Ovary (tissue), 7 donors: ENCODE measurements at regions not wholly inside any gene's neighbourhood (a gene's known extent, or its start where the extent isn't known, plus 50 kb on each side); places are given as distances from the start of the nearest gene placed in this dataset.

Experiments
- DNase-seq, 5 donors: peaks; one replicate each; pipeline ENCODE4 v3.0.0-alpha.2; 2019 to 2020
- H3K27ac ChIP-seq, 2 donors: fragments of 200-600 bp; one replicate each; pipeline versions ENCODE4 v1.5.1 to v1.8.0; 2019 to 2022
- H3K27me3 ChIP-seq: fragments of 200-600 bp; one replicate; pipeline ENCODE4 v1.8.0; 2022
- H3K36me3 ChIP-seq: fragments of 200-600 bp; sonication (generic); one replicate; pipeline ENCODE4 v1.5.1; 2019
- H3K4me1 ChIP-seq: one replicate; pipeline ENCODE4 v1.8.1; 2013; ENCODE audit warnings: mild to moderate bottlenecking, moderate library complexity; ENCODE audit not compliant: insufficient read depth
- H3K4me3 ChIP-seq: fragments of 200-600 bp; sonication (generic); one replicate; pipeline ENCODE4 v1.5.1; 2017
- H3K9me3 ChIP-seq, 2 donors: fragments of 200-600 bp in 1 of 2; sonication (generic) in 1 of 2; one replicate each; pipeline versions ENCODE4 v1.5.1 to v1.8.1; 2013 to 2019; ENCODE audit warnings: mild to moderate bottlenecking in 1 of 2, moderate library complexity in 1 of 2
- CTCF ChIP-seq, 3 donors: fragments of 450-650 bp in 2 of 3; fragments of 200-600 bp in 1 of 3; IDR thresholded peaks; one replicate each; pipeline versions ENCODE4 v1.5.1 to v1.8.0; 2016 to 2022; ENCODE audit warnings: antibody characterized with exemption in 3 of 3, mild to moderate bottlenecking in 1 of 3
- EP300 ChIP-seq: sonication (generic); formaldehyde crosslinking; IDR thresholded peaks from one replicate; pipeline ENCODE4 v1.6.1; 2017; ENCODE audit warnings: antibody characterized with exemption
- POLR2A ChIP-seq: fragments of 450-650 bp; IDR thresholded peaks from one replicate; pipeline ENCODE4 v1.6.1; 2017; ENCODE audit warnings: antibody characterized with exemption, mild to moderate bottlenecking, moderate library complexity
- WGBS, 3 donors: extraction: QIAGEN DNeasy Blood & Tissue Kit in 1 of 3; methylation state at CpG; one replicate each; pipeline versions ENCODE4 v1.1.5 to v1.1.7; 2013 to 2017; 5-methylcytosine and 5-hydroxymethylcytosine counted together
- intact Hi-C, 4 donors: fragments of 100-400 bp; cut with DNase I; formaldehyde crosslinking; loops; one replicate each; pipeline versions ENCODE4 v1.11.0 to v1.15.1; 2022 to 2023
- donor health status: DM: no; HTN: no; CAD: no; lungs with moderate emphysema.
- donor health status: DM: no; HTN: no; CAD: no.
- donor health status: Bipolar disorder and iron deficiency.
- donor health status: DM: no; HTN: no; CAD: no.
- donor health status: DM: yes; HTN: yes; CAD: no.

GRCh38 chrX:10086676-10087075 lies 70.1 kb upstream of the CLCN4 start:
- no peaks in the 10 kb centered on the region for H3K9me3 ChIP-seq
- intact Hi-C loops: no loop called here
- TF ChIP-seq POLR2A: no peak
- no peak for TF ChIP-seq CTCF (IDR thresholded peaks at IDR 0.05)
- no peak for TF ChIP-seq EP300
- no peaks in the 10 kb centered on the region for H3K36me3 ChIP-seq
- no peak overlapping the region for H3K27ac ChIP-seq
- no peaks in the 10 kb centered on the region for H3K27me3 ChIP-seq
- H3K4me1 ChIP-seq: no peaks in the 10 kb centered on the region
- DNase-seq: no peak
- WGBS, 3 donors: 47 to 70% (median 68%) methylated on average over 8 of the region's 8 CpGs
- no peak overlapping the region for H3K4me3 ChIP-seq

- Histone ChIP-seq H3K9me3 (no peaks in the 10 kb centered on the region), H3K4me3 (no peak overlapping the region), H3K4me1 (no peaks in the 10 kb centered on the region), H3K27ac (no peak overlapping the region), H3K27me3 (no peaks in the 10 kb centered on the region), H3K36me3 (no peaks in the 10 kb centered on the region)
- TF ChIP-seq EP300 (no peak), CTCF (IDR thresholded peaks at IDR 0.05) (no peak), POLR2A (no peak)
- DNase-seq: no peak
- intact Hi-C loops: no loop called here
- 71 to 82% (median 76%) methylated on average over 9 of the region's 9 CpGs for WGBS, 3 donors
Observed at GRCh38 chrX:10087391-10087790, 69.4 kb upstream of the CLCN4 start.

- 70 to 82% (median 77%) methylated on average over 3 of the region's 3 CpGs for WGBS, 3 donors
- intact Hi-C loops: no loop called here
- no peak overlapping the region for H3K27ac ChIP-seq
Observed at GRCh38 chrX:10089378-10089795, 67.4 kb upstream of the CLCN4 start.

GRCh38 chrX:10090319-10090718 lies 66.5 kb upstream of the CLCN4 start:
- Histone ChIP-seq H3K27ac (no peak overlapping the region), H3K9me3 (no peaks in the 10 kb centered on the region), H3K27me3 (no peaks in the 10 kb centered on the region), H3K4me3 (no peak overlapping the region), H3K4me1 (no peaks in the 10 kb centered on the region), H3K36me3 (no peaks in the 10 kb centered on the region)
- DNase-seq: no peak
- 83 to 88% (median 84%) methylated on average over 11 of the region's 11 CpGs for WGBS, 3 donors
- TF ChIP-seq CTCF (IDR thresholded peaks at IDR 0.05): no peak
- no peak for TF ChIP-seq POLR2A
- TF ChIP-seq EP300: no peak
- intact Hi-C loops: no loop called here

More at GRCh38 chrX:10089378-10089795, 67.4 kb upstream of the CLCN4 start:
- Histone ChIP-seq H3K36me3 (no peaks in the 10 kb centered on the region), H3K9me3 (no peaks in the 10 kb centered on the region), H3K27me3 (no peaks in the 10 kb centered on the region), H3K4me3 (no peak overlapping the region), H3K4me1 (no peaks in the 10 kb centered on the region)
- no peak for DNase-seq
- TF ChIP-seq CTCF (IDR thresholded peaks at IDR 0.05): no peak
- TF ChIP-seq EP300: no peak
- no peak for TF ChIP-seq POLR2A

GRCh38 chrX:10095246-10095645 lies 61.5 kb upstream of the CLCN4 start:
- Histone ChIP-seq H3K27me3 (no peaks in the 10 kb centered on the region), H3K4me1 (peaks cover 3% of the 10 kb centered on the region), H3K4me3 (no peak overlapping the region), H3K36me3 (no peaks in the 10 kb centered on the region), H3K27ac (no peak overlapping the region), H3K9me3 (no peaks in the 10 kb centered on the region)
- TF ChIP-seq POLR2A: no peak
- TF ChIP-seq CTCF (IDR thresholded peaks at IDR 0.05): no peak
- TF ChIP-seq EP300: no peak
- intact Hi-C loops: no loop called here
- WGBS, 3 donors: 86 to 87% (median 86%) methylated on average over 9 of the region's 9 CpGs
- DNase-seq: no peak
